PC-9 (cell line): ENCODE measurements at regions not wholly inside any gene's neighbourhood (a gene's known extent, or its start where the extent isn't known, plus 50 kb on each side); places are given as distances from the start of the nearest gene placed in this dataset.

Experiments used
- CTCF ChIP-seq: fragments of 200-600 bp; sonication (generic); conservative IDR thresholded peaks from 2 replicates; pipeline ENCODE4 v1.6.1; 2017; ENCODE audit warnings: mixed run types, antibody characterized with exemption, mild to moderate bottlenecking, moderate library complexity
- EZH2 ChIP-seq: fragments of 200-600 bp; sonication (generic); IDR thresholded peaks from 2 replicates; pipeline ENCODE4 v1.8.0; 2017; ENCODE audit warnings: antibody characterized with exemption, low read depth

- TF ChIP-seq CTCF (no peak), EZH2 (no peak)
These were observed 635.8 kb downstream of the DSC3 start for GRCh38 chr18:30406728-30407127.
